22Rv1 (cell line): ENCODE measurements at regions not wholly inside any gene's neighbourhood (a gene's known extent, or its start where the extent isn't known, plus 50 kb on each side); places are given as distances from the start of the nearest gene placed in this dataset.

Experiments
- H3K27ac ChIP-seq: fragments of 450-650 bp; 2 replicates; pipeline ENCODE4 v1.5.1; 2017
- CTCF ChIP-seq: fragments of 450-650 bp; IDR thresholded peaks from 2 replicates; pipeline ENCODE4 v1.5.1; 2017; ENCODE audit warnings: mild to moderate bottlenecking
- ZFX ChIP-seq: fragments of 450-650 bp; IDR thresholded peaks from 2 replicates; pipeline ENCODE4 v1.6.1; 2017; ENCODE audit warnings: antibody characterized with exemption, borderline replicate concordance

GRCh38 chr5:103667068-103667467, 104.5 kb upstream of the NUDT12 start:
- H3K27ac ChIP-seq: no peak overlapping the region
- TF ChIP-seq CTCF (no peak), ZFX (no peak)

- TF ChIP-seq ZFX (no peak), CTCF (no peak)
- no peak overlapping the region for H3K27ac ChIP-seq
Measured at GRCh38 chr5:103657301-103657700, 94.7 kb upstream of the NUDT12 start.

DNA sequence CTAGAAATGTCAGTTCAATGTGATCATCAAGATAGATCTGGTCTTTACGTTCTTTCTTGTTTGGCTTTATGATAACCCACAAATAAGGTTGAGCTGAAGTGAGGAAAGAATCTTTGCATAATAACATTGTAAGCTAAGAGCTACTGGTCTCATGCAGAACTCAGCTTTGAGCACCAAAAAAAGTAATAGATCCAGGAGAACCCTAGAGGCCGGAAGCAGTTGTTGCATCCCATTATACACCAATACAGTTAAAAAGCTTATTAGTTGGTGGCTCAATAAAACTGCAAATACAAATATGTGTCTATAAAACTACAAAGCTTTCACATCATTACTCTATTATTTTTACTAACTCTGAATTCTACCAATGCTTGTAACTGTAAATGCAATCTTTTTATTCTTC, 85.5 kb upstream of the NUDT12 start:
- TF ChIP-seq ZFX (no peak), CTCF (0 out of 2 replicates have a peak, but pooled peaks have one; percentile 8)
- H3K27ac ChIP-seq: no peak overlapping the region

GRCh38 chr5:103646698-103647614, 84.4 kb upstream of the NUDT12 start:
- H3K27ac ChIP-seq: no peak overlapping the region
- TF ChIP-seq ZFX: no peak
- TF ChIP-seq CTCF: no peak

- TF ChIP-seq CTCF (no peak), ZFX (no peak)
- H3K27ac ChIP-seq: no peak overlapping the region
Measured at GRCh38 chr5:103645816-103646215, 83.2 kb upstream of the NUDT12 start.

DNA sequence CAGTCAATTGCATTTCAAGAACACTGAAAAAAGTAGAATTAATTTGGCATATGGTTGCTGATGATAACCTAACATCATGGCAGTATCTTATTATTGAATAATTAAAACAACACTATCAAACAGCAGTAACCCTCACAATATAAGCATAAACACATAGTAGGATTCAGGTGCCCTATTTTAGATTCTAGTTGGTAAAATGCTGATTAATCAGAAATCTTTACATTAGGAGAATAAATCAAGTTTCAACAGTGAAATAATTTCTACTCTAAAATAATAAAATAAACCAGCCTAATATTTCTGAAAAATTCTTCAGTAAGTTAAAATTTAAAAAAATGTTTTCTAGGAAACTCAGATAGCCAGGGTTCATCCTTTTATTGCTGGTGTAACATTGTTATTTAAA, 76.4 kb upstream of the NUDT12 start:
- TF ChIP-seq CTCF: no peak
- no peak for TF ChIP-seq ZFX
- no peak overlapping the region for H3K27ac ChIP-seq

- H3K27ac ChIP-seq: no peak overlapping the region
- no peak for TF ChIP-seq ZFX
- TF ChIP-seq CTCF: no peak
Measured at GRCh38 chr5:103624675-103625074, 62.1 kb upstream of the NUDT12 start.
